GM18502 (cell line): ENCODE measurements at regions not wholly inside any gene's neighbourhood (a gene's known extent, or its start where the extent isn't known, plus 50 kb on each side); places are given as distances from the start of the nearest gene placed in this dataset.

Source experiments
- ATAC-seq: cut with Tn5 transposase; IDR thresholded peaks from one replicate; pipeline ENCODE4 v1.9.1; 2021; ENCODE audit warnings: mild to moderate bottlenecking; ENCODE audit not compliant: unreplicated experiment, poor library complexity

- ATAC-seq, result no peak
Measured at GRCh38 chr1:50300297-50300696, 122.9 kb downstream of the DMRTA2 start.

- no peak for ATAC-seq
Measured at GRCh38 chr1:50295566-50295965, 127.7 kb downstream of the DMRTA2 start.

- no peak for ATAC-seq
Measured at GRCh38 chr1:50292276-50292675, 131.0 kb downstream of the DMRTA2 start.

- no peak for ATAC-seq
Measured at GRCh38 chr1:50289495-50289894, 133.7 kb downstream of the DMRTA2 start.

GRCh38 chr1:50285994-50286393 is 137.2 kb downstream of the DMRTA2 start:
- no peak for ATAC-seq

GRCh38 chr1:50279622-50280330 is 143.5 kb downstream of the DMRTA2 start:
- ATAC-seq, result no peak

GRCh38 chr1:50278961-50279360 is 144.3 kb downstream of the DMRTA2 start:
- no peak for ATAC-seq

- no peak for ATAC-seq
Measured at GRCh38 chr1:50278410-50278809, 144.8 kb downstream of the DMRTA2 start.

GRCh38 chr1:50275566-50275965 is 147.7 kb downstream of the DMRTA2 start:
- no peak for ATAC-seq

GRCh38 chr1:50272912-50273311 is 150.3 kb downstream of the DMRTA2 start:
- ATAC-seq, result no peak

GRCh38 chr1:50271968-50272578 is 151.2 kb downstream of the DMRTA2 start:
- ATAC-seq, result peak; percentile 75

GRCh38 chr1:50271337-50271736 is 151.9 kb downstream of the DMRTA2 start:
- ATAC-seq, result no peak

GRCh38 chr1:50270926-50271325 is 152.3 kb downstream of the DMRTA2 start:
- ATAC-seq, result no peak

GRCh38 chr1:50268049-50268448 is 155.2 kb downstream of the DMRTA2 start:
- ATAC-seq, result no peak

- no peak for ATAC-seq
Measured at GRCh38 chr1:50266509-50266908, 156.7 kb downstream of the DMRTA2 start.

GRCh38 chr1:50265790-50266314 is 157.1 kb downstream of the ELAVL4 start:
- ATAC-seq, result no peak

GRCh38 chr1:50264590-50264989 is 155.9 kb downstream of the ELAVL4 start:
- no peak for ATAC-seq

GRCh38 chr1:50262436-50262835 is 153.7 kb downstream of the ELAVL4 start:
- no peak for ATAC-seq

- no peak for ATAC-seq
Measured at GRCh38 chr1:50261951-50262350, 153.2 kb downstream of the ELAVL4 start.

- ATAC-seq, result no peak
Measured at GRCh38 chr1:50257940-50258685, 149.4 kb downstream of the ELAVL4 start.

- ATAC-seq, result no peak
Measured at GRCh38 chr1:50257029-50257428, 148.3 kb downstream of the ELAVL4 start.
